ENCODE measurements at regions not wholly inside any gene's neighbourhood (a gene's known extent, or its start where the extent isn't known, plus 50 kb on each side); places are given as distances from the start of the nearest gene placed in this dataset.

GRCh38 chr14:95774265-95775160, 60.6 kb upstream of the TCL1A start:
- TF ChIP-seq ESRRA (CRISPR knock-in tag; IDR thresholded peaks at IDR 0.05; ENCODE audit: borderline replicate concordance) = no peak
- peak; percentile 97 for TF ChIP-seq CTCF (IDR thresholded peaks at IDR 0.05)
- TF ChIP-seq ARID4B (CRISPR knock-in tag; IDR thresholded peaks at IDR 0.05; ENCODE audit: borderline replicate concordance) = no peak
- no peak for TF ChIP-seq E2F4 (CRISPR knock-in tag; IDR thresholded peaks at IDR 0.05; ENCODE audit: borderline replicate concordance, low read depth)
- TF ChIP-seq NFE2L1 (CRISPR knock-in tag; IDR thresholded peaks at IDR 0.05) = peak; percentile 72; the same call in 1 of the 2 replicates
- TF ChIP-seq, protein P1, sequence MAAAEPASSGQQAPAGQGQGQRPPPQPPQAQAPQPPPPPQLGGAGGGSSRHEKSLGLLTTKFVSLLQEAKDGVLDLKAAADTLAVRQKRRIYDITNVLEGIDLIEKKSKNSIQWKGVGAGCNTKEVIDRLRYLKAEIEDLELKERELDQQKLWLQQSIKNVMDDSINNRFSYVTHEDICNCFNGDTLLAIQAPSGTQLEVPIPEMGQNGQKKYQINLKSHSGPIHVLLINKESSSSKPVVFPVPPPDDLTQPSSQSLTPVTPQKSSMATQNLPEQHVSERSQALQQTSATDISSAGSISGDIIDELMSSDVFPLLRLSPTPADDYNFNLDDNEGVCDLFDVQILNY (CRISPR knock-in tag; IDR thresholded peaks at IDR 0.05) = no peak
- no peak for TF ChIP-seq ZNF219 (CRISPR knock-in tag; IDR thresholded peaks at IDR 0.05; ENCODE audit: borderline replicate concordance)
- TF ChIP-seq FOXP4 (CRISPR knock-in tag; IDR thresholded peaks at IDR 0.05) = no peak
- no peak for TF ChIP-seq E2F1 (CRISPR knock-in tag; IDR thresholded peaks at IDR 0.05)
- peak; percentile 94 for TF ChIP-seq MAX (CRISPR knock-in tag; IDR thresholded peaks at IDR 0.05)
- TF ChIP-seq TEAD1 (CRISPR knock-in tag; IDR thresholded peaks at IDR 0.05) = no peak
- peak; percentile 37; the same call in 1 of the 2 replicates for TF ChIP-seq ETV6 (CRISPR knock-in tag; IDR thresholded peaks at IDR 0.05)
- TF ChIP-seq, protein P2, sequence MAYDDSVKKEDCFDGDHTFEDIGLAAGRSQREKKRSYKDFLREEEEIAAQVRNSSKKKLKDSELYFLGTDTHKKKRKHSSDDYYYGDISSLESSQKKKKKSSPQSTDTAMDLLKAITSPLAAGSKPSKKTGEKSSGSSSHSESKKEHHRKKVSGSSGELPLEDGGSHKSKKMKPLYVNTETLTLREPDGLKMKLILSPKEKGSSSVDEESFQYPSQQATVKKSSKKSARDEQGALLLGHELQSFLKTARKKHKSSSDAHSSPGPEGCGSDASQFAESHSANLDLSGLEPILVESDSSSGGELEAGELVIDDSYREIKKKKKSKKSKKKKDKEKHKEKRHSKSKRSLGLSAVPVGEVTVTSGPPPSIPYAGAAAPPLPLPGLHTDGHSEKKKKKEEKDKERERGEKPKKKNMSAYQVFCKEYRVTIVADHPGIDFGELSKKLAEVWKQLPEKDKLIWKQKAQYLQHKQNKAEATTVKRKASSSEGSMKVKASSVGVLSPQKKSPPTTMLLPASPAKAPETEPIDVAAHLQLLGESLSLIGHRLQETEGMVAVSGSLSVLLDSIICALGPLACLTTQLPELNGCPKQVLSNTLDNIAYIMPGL (CRISPR knock-in tag; IDR thresholded peaks at IDR 0.05) = no peak

Data from WTC11 (cell line).